ENCODE measurements at regions not wholly inside any gene's neighbourhood (a gene's known extent, or its start where the extent isn't known, plus 50 kb on each side); places are given as distances from the start of the nearest gene placed in this dataset.

DNA sequence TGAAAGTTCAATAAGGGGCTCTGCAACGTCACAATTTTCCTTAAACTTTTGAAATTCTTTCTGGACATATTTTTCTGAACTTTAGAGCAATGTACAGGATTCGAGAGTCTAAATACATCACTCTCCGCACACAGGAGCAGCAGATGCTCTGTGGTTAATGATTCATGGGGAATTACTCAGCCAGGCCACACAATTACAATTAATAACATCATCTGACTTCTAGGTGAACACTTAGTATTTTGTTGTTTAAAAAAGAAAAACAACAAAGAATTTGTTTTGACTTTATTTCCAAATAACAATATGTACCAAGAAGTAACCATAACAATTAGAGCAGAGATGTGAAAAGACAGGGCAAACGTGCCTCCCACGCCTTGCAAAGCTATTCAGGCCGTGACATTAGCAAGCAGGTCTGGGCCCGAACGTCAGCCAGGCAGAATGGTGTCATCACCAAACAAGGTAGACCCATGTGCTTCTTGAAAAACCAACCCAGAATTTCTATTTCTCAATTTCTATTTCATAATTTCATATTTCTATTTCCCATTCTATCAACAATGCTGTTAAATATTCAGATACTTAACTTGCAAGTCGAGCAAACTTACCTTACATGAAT, 236.3 kb downstream of the COL4A1 start:
- Histone ChIP-seq H3K4me1 (replicated peaks) (no peaks in the 10 kb centered on the region), H3K27ac (no peak overlapping the region), H3K36me3 (no peaks in the 10 kb centered on the region), H3K4me3 (no peak overlapping the region), H3K9me3 (no peaks in the 10 kb centered on the region), H3K27me3 (replicated peaks; ENCODE audit: insufficient read depth) (no peaks in the 10 kb centered on the region)
- TF ChIP-seq, protein P1, sequence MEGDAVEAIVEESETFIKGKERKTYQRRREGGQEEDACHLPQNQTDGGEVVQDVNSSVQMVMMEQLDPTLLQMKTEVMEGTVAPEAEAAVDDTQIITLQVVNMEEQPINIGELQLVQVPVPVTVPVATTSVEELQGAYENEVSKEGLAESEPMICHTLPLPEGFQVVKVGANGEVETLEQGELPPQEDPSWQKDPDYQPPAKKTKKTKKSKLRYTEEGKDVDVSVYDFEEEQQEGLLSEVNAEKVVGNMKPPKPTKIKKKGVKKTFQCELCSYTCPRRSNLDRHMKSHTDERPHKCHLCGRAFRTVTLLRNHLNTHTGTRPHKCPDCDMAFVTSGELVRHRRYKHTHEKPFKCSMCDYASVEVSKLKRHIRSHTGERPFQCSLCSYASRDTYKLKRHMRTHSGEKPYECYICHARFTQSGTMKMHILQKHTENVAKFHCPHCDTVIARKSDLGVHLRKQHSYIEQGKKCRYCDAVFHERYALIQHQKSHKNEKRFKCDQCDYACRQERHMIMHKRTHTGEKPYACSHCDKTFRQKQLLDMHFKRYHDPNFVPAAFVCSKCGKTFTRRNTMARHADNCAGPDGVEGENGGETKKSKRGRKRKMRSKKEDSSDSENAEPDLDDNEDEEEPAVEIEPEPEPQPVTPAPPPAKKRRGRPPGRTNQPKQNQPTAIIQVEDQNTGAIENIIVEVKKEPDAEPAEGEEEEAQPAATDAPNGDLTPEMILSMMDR (IDR thresholded peaks at IDR 0.05) = no peak
- no peak for TF ChIP-seq POLR2A (IDR thresholded peaks at IDR 0.05)
- no peak for TF ChIP-seq POLR2AphosphoS5 (IDR thresholded peaks at IDR 0.05)
- intact Hi-C loops (cut with DNase I) = no loop called here
- 74% methylated on average over 9 of the region's 9 CpGs for WGBS
- no peak for DNase-seq (ENCODE audit: low spot score)

DNA sequence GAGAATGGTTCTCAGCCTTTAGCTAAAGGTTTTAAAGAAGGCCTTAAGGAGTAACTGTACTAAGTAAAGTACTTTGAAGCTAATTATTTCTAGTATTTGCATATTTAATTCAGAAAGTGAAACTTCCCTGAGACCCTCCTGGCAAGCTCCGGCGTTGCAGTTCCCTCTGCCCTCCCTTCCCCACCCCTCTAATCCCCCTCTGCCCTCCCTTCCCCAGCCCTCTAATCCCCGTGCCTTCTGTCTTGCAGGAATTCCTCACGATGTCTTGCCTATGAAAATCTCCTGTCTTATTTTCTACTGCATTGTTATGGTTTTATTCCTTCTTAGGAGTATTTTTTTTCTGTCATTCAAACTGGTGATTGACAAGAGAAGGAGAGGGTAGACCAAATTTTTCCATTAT, 236.9 kb downstream of the COL4A1 start:
- 42% methylated on average over 4 of the region's 4 CpGs for WGBS
- H3K36me3 ChIP-seq = no peaks in the 10 kb centered on the region
- no peak for DNase-seq (ENCODE audit: low spot score)
- no peaks in the 10 kb centered on the region for H3K4me1 ChIP-seq (replicated peaks)
- TF ChIP-seq, protein P1 (IDR thresholded peaks at IDR 0.05) = no peak
- TF ChIP-seq POLR2AphosphoS5 (IDR thresholded peaks at IDR 0.05) = no peak
- TF ChIP-seq POLR2A (IDR thresholded peaks at IDR 0.05) = no peak
- H3K9me3 ChIP-seq = no peaks in the 10 kb centered on the region
- H3K27me3 ChIP-seq (replicated peaks; ENCODE audit: insufficient read depth) = no peaks in the 10 kb centered on the region
- no peak overlapping the region for H3K27ac ChIP-seq
- intact Hi-C loops (cut with DNase I) = no loop called here
- no peak overlapping the region for H3K4me3 ChIP-seq

DNA sequence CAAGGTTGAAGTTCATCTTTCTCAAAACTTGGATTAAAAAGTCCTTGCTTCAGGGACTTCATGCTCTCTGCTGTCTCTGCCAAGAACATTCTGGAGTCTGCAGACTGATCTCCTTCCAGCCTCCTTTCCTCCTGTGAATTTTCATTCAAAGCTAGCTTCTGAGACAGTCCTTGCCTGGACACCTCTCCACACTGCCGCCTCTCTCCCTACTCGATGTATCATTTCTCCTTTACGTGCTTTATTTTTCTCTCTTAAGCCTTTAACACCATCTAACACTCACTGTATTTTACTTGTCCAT, 238.8 kb downstream of the COL4A1 start:
- Histone ChIP-seq H3K4me3 (no peak overlapping the region), H3K4me1 (replicated peaks) (no peaks in the 10 kb centered on the region), H3K27me3 (replicated peaks; ENCODE audit: insufficient read depth) (no peaks in the 10 kb centered on the region), H3K27ac (no peak overlapping the region), H3K9me3 (no peaks in the 10 kb centered on the region), H3K36me3 (no peaks in the 10 kb centered on the region)
- no peak for TF ChIP-seq POLR2A (IDR thresholded peaks at IDR 0.05)
- TF ChIP-seq, protein P1 (IDR thresholded peaks at IDR 0.05) = no peak
- TF ChIP-seq POLR2AphosphoS5 (IDR thresholded peaks at IDR 0.05) = no peak
- DNase-seq (ENCODE audit: low spot score) = no peak
- intact Hi-C loops (cut with DNase I) = no loop called here
- 93% methylated on average over 3 of the region's 3 CpGs for WGBS

DNA sequence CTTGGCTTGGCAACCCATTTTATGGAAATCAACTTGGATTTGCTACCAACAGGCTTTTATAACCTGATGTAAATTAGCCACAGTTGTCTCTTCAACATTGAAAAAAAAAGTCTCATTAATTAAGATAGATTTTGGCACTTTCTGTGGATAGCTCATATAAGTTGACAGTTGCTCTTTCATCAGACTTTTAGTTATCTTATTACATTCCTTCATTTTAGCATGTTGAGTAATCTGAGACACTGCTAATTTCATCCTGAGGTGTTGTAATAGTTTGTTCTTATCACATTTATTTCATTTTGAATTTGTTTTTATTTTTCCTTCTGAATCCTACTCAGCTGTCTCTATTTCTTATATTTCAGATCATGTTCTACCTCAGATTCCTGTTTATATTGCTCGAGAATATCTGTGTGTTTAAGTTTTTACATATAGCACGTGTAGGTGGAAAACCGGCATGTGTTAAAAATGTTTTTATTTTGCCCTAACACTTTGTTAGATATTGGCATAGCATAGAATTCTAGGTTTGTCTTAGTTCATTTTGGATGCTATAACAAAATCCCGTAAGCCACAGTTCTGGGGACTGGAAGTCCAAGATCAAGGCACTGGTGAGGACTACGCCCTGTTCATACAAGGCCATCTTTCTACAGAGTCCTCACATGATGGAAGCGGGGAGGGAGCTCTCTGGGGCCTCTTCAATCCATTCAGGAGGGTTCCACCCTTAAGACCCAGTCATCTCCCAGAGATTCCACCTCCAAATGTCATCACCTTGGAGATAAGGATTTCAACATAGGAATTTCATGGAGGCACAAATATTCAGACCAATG, 239.4 kb downstream of the COL4A1 start:
- Histone ChIP-seq H3K4me3 (no peak overlapping the region), H3K4me1 (replicated peaks) (no peaks in the 10 kb centered on the region), H3K27ac (no peak overlapping the region), H3K36me3 (no peaks in the 10 kb centered on the region), H3K27me3 (replicated peaks; ENCODE audit: insufficient read depth) (no peaks in the 10 kb centered on the region), H3K9me3 (no peaks in the 10 kb centered on the region)
- TF ChIP-seq, protein P1 (IDR thresholded peaks at IDR 0.05) = no peak
- TF ChIP-seq POLR2AphosphoS5 (IDR thresholded peaks at IDR 0.05) (no peak), POLR2A (IDR thresholded peaks at IDR 0.05) (no peak)
- 94% methylated on average over 6 of the region's 6 CpGs for WGBS
- no peak for DNase-seq (ENCODE audit: low spot score)
- intact Hi-C loops (cut with DNase I) = no loop called here

DNA sequence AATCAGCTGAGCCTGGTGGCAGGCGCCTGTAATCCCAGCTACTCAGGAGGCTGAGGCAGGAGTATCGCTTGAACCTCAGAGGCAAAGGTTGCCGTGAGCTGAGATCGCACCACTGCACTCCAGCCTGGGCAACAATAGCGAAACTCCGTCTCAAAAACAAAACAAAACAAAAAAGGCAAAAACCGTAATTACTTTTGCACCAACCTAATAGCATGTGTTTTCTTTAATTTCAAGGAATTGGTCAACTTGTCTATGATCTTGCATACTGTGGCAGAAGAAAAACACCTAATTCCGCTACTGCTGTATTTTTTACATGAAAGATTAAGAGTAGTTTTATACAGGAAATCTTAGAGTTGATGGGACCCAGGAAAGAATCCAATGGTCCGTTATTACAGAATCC, 241.2 kb downstream of the COL4A1 start:
- WGBS = 94% methylated on average over 9 of the region's 9 CpGs
- no peak for DNase-seq (ENCODE audit: low spot score)

More for the DNA sequence above, 241.2 kb downstream of the COL4A1 start:
- H3K27me3 ChIP-seq (replicated peaks; ENCODE audit: insufficient read depth) = no peaks in the 10 kb centered on the region
- H3K27ac ChIP-seq = no peak overlapping the region
- intact Hi-C loops (cut with DNase I) = no loop called here
- H3K4me1 ChIP-seq (replicated peaks) = no peaks in the 10 kb centered on the region
- H3K36me3 ChIP-seq = no peaks in the 10 kb centered on the region
- H3K4me3 ChIP-seq = no peak overlapping the region
- H3K9me3 ChIP-seq = no peaks in the 10 kb centered on the region
- TF ChIP-seq POLR2A (IDR thresholded peaks at IDR 0.05) (no peak), POLR2AphosphoS5 (IDR thresholded peaks at IDR 0.05) (no peak)
- TF ChIP-seq, protein P1 (IDR thresholded peaks at IDR 0.05) = no peak
